ENCODE measurements at regions not wholly inside any gene's neighbourhood (a gene's known extent, or its start where the extent isn't known, plus 50 kb on each side); places are given as distances from the start of the nearest gene placed in this dataset.

- no peak for TF ChIP-seq EP300 (IDR thresholded peaks at IDR 0.05)
- TF ChIP-seq, protein P1, sequence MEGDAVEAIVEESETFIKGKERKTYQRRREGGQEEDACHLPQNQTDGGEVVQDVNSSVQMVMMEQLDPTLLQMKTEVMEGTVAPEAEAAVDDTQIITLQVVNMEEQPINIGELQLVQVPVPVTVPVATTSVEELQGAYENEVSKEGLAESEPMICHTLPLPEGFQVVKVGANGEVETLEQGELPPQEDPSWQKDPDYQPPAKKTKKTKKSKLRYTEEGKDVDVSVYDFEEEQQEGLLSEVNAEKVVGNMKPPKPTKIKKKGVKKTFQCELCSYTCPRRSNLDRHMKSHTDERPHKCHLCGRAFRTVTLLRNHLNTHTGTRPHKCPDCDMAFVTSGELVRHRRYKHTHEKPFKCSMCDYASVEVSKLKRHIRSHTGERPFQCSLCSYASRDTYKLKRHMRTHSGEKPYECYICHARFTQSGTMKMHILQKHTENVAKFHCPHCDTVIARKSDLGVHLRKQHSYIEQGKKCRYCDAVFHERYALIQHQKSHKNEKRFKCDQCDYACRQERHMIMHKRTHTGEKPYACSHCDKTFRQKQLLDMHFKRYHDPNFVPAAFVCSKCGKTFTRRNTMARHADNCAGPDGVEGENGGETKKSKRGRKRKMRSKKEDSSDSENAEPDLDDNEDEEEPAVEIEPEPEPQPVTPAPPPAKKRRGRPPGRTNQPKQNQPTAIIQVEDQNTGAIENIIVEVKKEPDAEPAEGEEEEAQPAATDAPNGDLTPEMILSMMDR (IDR thresholded peaks at IDR 0.05), result no peak
Measured at GRCh38 chr21:43308101-43308814, 118.7 kb downstream of the SIK1 start.
